C4-2B (cell line): ENCODE measurements at regions not wholly inside any gene's neighbourhood (a gene's known extent, or its start where the extent isn't known, plus 50 kb on each side); places are given as distances from the start of the nearest gene placed in this dataset.

ENCODE experiments used
- ZFX ChIP-seq: fragments of 450-650 bp; IDR thresholded peaks from 2 replicates; pipeline ENCODE4 v1.6.1; 2017
- TF ChIP-seq, protein P1 (sequence below): fragments of 450-650 bp; conservative IDR thresholded peaks from 2 replicates; pipeline ENCODE4 v1.5.1; 2017; ENCODE audit warnings: mild to moderate bottlenecking

- TF ChIP-seq, protein P1, sequence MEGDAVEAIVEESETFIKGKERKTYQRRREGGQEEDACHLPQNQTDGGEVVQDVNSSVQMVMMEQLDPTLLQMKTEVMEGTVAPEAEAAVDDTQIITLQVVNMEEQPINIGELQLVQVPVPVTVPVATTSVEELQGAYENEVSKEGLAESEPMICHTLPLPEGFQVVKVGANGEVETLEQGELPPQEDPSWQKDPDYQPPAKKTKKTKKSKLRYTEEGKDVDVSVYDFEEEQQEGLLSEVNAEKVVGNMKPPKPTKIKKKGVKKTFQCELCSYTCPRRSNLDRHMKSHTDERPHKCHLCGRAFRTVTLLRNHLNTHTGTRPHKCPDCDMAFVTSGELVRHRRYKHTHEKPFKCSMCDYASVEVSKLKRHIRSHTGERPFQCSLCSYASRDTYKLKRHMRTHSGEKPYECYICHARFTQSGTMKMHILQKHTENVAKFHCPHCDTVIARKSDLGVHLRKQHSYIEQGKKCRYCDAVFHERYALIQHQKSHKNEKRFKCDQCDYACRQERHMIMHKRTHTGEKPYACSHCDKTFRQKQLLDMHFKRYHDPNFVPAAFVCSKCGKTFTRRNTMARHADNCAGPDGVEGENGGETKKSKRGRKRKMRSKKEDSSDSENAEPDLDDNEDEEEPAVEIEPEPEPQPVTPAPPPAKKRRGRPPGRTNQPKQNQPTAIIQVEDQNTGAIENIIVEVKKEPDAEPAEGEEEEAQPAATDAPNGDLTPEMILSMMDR, result no peak
- TF ChIP-seq ZFX, result no peak
Observed at GRCh38 chr13:43985422-43986072, 105.8 kb downstream of the LACC1 start.
